ENCODE measurements at regions not wholly inside any gene's neighbourhood (a gene's known extent, or its start where the extent isn't known, plus 50 kb on each side); places are given as distances from the start of the nearest gene placed in this dataset.

- no peak for DNase-seq (ENCODE audit: low read depth in 2 of 2)
Measured at GRCh38 chrY:7977301-7977700, 1065.7 kb upstream of the AMELY start.

- no peak for DNase-seq (ENCODE audit: low read depth in 2 of 2)
Measured at GRCh38 chrY:7968293-7968692, 1056.7 kb upstream of the AMELY start.

GRCh38 chrY:7966916-7967315 is 1055.4 kb upstream of the AMELY start:
- no peak for DNase-seq (ENCODE audit: low read depth in 2 of 2)

GRCh38 chrY:7963393-7963792 is 1051.8 kb upstream of the AMELY start:
- no peak for DNase-seq (ENCODE audit: low read depth in 2 of 2)

- no peak for DNase-seq (ENCODE audit: low read depth in 2 of 2)
Measured at GRCh38 chrY:7962350-7962749, 1050.8 kb upstream of the AMELY start.

GRCh38 chrY:7961811-7962210 is 1050.3 kb upstream of the AMELY start:
- DNase-seq (ENCODE audit: low read depth in 2 of 2): no peak

- no peak for DNase-seq (ENCODE audit: low read depth in 2 of 2)
Measured at GRCh38 chrY:7957773-7958172, 1046.2 kb upstream of the AMELY start.

GRCh38 chrY:7951187-7951852 is 1039.8 kb upstream of the AMELY start:
- no peak for DNase-seq (ENCODE audit: low read depth in 2 of 2)

- no peak for DNase-seq (ENCODE audit: low read depth in 2 of 2)
Measured at GRCh38 chrY:7944135-7944534, 1032.6 kb upstream of the AMELY start.

- DNase-seq (ENCODE audit: low read depth in 2 of 2): no peak
Measured at GRCh38 chrY:7942711-7943110, 1031.2 kb upstream of the AMELY start.

GRCh38 chrY:7941856-7942255 is 1030.3 kb upstream of the AMELY start:
- DNase-seq (ENCODE audit: low read depth in 2 of 2): no peak

- no peak for DNase-seq (ENCODE audit: low read depth in 2 of 2)
Measured at GRCh38 chrY:7938982-7939718, 1027.6 kb upstream of the AMELY start.

- DNase-seq (ENCODE audit: low read depth in 2 of 2): no peak
Measured at GRCh38 chrY:7936831-7937230, 1025.3 kb upstream of the AMELY start.

GRCh38 chrY:7936046-7936445 is 1024.5 kb upstream of the AMELY start:
- DNase-seq (ENCODE audit: low read depth in 2 of 2): no peak

- no peak for DNase-seq (ENCODE audit: low read depth in 2 of 2)
Measured at GRCh38 chrY:7935606-7936005, 1024.1 kb upstream of the AMELY start.

- DNase-seq (ENCODE audit: low read depth in 2 of 2): no peak
Measured at GRCh38 chrY:7932424-7932823, 1020.9 kb upstream of the AMELY start.

- no peak for DNase-seq (ENCODE audit: low read depth in 2 of 2)
Measured at GRCh38 chrY:7929866-7930265, 1018.3 kb upstream of the AMELY start.

- no peak for DNase-seq (ENCODE audit: low read depth in 2 of 2)
Measured at GRCh38 chrY:7924059-7924458, 1012.5 kb upstream of the AMELY start.

- no peak for DNase-seq (ENCODE audit: low read depth in 2 of 2)
Measured at GRCh38 chrY:7923476-7924017, 1012.0 kb upstream of the AMELY start.

- no peak for DNase-seq (ENCODE audit: low read depth in 2 of 2)
Measured at GRCh38 chrY:7920382-7920781, 1008.8 kb upstream of the AMELY start.

- DNase-seq (ENCODE audit: low read depth in 2 of 2): no peak
Measured at GRCh38 chrY:7888506-7888905, 977.0 kb upstream of the AMELY start.

- no peak for DNase-seq (ENCODE audit: low read depth in 2 of 2)
Measured at GRCh38 chrY:7881696-7882095, 970.1 kb upstream of the AMELY start.

GRCh38 chrY:7879245-7879644 is 967.7 kb upstream of the AMELY start:
- no peak for DNase-seq (ENCODE audit: low read depth in 2 of 2)

All from stimulated activated CD8-positive, alpha-beta memory T cell treated with anti-CD3 and anti-CD28 coated beads, Interleukin-15, amount 100 ng/mL, for 48 hours (primary cell).